Left ventricle myocardium superior (tissue), 1 donor: ENCODE measurements at regions not wholly inside any gene's neighbourhood (a gene's known extent, or its start where the extent isn't known, plus 50 kb on each side); places are given as distances from the start of the nearest gene placed in this dataset.
"Not testable (repeated sequence)": the region's sequence is repeated elsewhere in the genome, so short reads cannot be mapped to it uniquely, and the experiment has no call there.

Source experiments
- ATAC-seq: fragments of 200-7000 bp; cut with Tn5 transposase; one replicate; pipeline ENCODE4 v1.9.1; 2020; ENCODE audit warnings: mild to moderate bottlenecking, moderate library complexity
- DNase-seq: peaks from one replicate; pipeline ENCODE4 v3.0.0-alpha.2; 2020
- intact Hi-C: fragments of 100-400 bp; cut with micrococcal nuclease; formaldehyde crosslinking; loops from one replicate; pipeline ENCODE4 v1.11.0; 2022
- donor health status: DM: no; HTN: yes; CAD: no; lungs with severe emphysema.

DNA sequence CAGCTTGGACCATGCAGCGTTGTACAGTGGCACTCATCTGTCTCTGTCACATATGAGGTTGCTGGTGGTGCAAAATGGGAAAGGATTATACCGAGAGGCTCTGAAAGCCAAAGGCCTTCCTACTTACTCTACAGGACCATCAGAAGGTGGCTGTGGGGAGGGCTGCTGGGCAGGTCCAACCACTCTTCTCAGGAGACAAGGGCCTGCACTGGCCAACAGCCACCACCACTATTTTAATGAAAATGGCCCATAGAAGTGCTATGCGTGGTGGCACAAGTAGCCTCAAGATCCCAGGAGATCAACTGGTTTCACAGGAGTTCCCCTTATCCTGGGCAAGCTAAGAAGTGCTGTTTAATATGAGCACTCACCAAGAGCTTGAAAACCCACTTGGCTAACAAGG is 52.3 kb downstream of the MRPL57 start:
- intact Hi-C loops, result no loop called here
- DNase-seq (no peak), ATAC-seq (no peak)

DNA sequence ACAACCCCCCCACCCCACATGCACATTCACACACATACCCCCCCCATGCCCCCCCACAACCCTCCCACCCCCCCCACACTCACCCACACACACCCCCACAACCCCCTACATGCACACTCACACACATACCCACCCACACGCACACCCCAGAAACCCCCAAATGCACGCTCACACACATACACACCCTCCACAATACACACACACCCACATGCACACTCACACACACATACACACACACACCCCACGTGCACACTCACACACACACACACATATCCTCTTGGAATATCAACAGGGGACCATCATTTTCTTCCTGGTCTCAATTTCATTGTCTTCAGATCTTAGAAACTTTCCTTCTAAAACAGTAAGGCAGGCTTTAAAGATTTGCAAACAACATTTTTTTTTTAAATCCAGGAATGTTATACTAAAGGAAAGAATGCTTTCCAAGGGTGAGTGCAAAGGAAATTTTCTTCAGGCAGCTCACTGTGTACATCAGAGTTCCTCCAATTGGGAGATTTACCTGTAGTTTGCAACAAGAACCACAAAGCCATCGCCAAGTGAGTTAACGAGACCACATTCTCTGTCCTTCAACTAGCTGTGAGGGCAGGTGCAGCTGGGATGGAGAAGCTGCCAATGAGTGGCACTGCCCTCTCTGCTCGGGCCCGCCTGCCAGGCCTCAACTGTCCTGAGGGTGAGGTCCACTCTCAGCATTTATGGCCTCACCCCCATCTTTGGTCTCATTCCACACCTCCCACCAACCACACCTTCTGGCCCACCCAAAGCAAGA is 53.0 kb downstream of the MRPL57 start:
- DNase-seq (no peak), ATAC-seq (no peak)
- intact Hi-C loops, result no loop called here

GRCh38 chr13:21230516-21230915 is 54.1 kb downstream of the MRPL57 start:
- DNase-seq, result no peak
- intact Hi-C loops, result no loop called here
- ATAC-seq, result no peak

DNA sequence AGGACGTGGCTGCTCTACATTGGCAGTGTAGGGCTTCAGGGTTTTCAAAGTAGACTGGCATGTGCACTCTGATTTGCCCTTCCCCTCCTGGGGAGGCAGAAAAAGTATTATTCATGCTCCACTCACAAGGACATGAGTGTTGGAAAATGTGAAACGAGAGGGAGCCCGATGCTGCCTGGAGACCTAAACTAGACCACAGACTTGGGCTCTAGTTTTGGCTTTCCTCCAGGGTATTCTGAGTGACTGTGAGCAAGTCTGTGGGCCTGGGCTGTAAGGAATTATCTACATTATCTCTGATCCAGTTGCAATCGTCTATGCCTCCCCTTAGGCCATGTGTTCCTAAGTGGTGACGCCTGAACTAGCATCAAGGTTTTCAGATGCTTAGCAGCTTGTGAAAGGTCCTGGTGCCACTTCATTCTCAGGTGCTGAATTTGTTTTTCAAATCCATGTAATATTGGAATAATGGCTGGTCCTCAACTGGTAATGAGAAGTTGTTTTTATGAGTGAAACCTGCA is 55.0 kb downstream of the MRPL57 start:
- intact Hi-C loops, result no loop called here
- no peak for DNase-seq
- no peak for ATAC-seq

- DNase-seq (peak; percentile 35), ATAC-seq (peak; percentile 79)
- intact Hi-C loops, result no loop called here
Observed at GRCh38 chr13:21232196-21232595, 55.7 kb downstream of the MRPL57 start.

- intact Hi-C loops, result no loop called here
- ATAC-seq, result peak; percentile 59
Observed at GRCh38 chr13:21232599-21232998, 56.1 kb downstream of the MRPL57 start.

GRCh38 chr13:21233086-21233485 is 56.6 kb downstream of the MRPL57 start:
- intact Hi-C loops, result no loop called here
- DNase-seq, result no peak
- no peak for ATAC-seq

More at GRCh38 chr13:21232599-21232998, 56.1 kb downstream of the MRPL57 start:
- DNase-seq, result no peak

- ATAC-seq (peak; percentile 71), DNase-seq (no peak)
- intact Hi-C loops, result no loop called here
Observed at GRCh38 chr13:21234526-21234925, 58.1 kb downstream of the MRPL57 start.

GRCh38 chr13:21235174-21235573 is 58.7 kb downstream of the MRPL57 start:
- ATAC-seq (no peak), DNase-seq (no peak)
- intact Hi-C loops, result no loop called here

- ATAC-seq, result peak; percentile 16
- no peak for DNase-seq
- intact Hi-C loops, result no loop called here
Observed at GRCh38 chr13:21237081-21237480, 60.6 kb downstream of the MRPL57 start.

DNA sequence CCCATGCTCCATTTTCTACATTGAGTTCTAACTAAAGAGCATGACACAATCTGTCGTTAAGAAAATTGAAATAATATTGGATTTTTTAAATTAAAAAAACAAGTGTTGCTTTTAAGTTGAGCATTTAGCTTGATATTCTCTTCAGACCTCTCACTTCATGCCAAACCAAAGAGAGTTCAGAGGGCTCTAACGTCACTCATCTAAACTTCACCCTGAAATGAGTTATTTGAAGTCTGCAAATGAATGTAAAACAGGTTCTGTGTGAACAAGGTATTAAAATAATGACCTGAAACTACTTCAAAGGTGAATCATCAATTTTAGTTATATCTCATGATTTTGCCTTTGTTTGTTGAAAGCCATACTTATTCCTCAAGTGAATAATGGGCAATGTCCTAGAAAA is 61.8 kb downstream of the MRPL57 start:
- no peak for ATAC-seq

DNA sequence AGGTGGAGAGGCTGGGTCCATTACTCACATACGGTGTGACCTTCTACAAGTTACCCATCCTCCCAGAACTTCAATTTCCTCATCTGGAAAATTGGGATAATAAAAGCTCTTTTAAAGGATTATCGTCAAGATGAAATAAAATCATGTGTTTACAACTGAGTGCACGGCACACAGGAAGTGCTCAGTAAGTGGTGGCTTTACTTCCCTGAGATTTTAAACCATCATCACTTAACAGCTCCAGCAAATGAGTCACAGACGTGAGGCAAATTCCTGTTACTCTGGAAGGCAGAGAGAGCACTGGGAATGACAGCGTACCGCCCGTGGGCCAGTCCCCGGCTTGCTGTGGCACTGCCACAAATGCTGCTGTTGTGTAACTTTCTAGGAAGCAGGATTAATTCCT is 64.1 kb downstream of the MRPL57 start:
- DNase-seq (no peak), ATAC-seq (peak; percentile 18)
- intact Hi-C loops, result no loop called here

More for the DNA sequence above, 61.8 kb downstream of the MRPL57 start:
- no peak for DNase-seq
- intact Hi-C loops, result no loop called here

DNA sequence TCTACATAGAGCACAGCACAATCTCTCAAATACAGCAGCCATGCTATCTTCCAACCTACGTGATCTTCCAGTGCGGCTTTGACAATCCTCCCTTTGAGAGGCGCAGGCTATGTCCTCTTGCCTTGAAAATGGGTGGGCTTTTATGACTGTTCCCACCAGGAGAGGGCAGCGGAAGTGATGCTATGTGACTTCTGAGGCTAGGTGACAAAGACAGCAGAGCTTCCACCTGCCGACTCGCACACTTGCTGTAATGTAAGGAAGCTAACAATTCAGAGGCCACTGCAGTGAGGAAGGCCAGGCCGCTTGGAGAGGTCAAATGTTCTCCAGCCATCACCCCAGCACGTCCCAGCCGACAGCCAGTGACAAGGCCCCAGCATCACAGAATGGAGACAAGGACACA is 65.8 kb downstream of the MRPL57 start:
- no peak for ATAC-seq
- DNase-seq, result no peak
- intact Hi-C loops, result no loop called here

DNA sequence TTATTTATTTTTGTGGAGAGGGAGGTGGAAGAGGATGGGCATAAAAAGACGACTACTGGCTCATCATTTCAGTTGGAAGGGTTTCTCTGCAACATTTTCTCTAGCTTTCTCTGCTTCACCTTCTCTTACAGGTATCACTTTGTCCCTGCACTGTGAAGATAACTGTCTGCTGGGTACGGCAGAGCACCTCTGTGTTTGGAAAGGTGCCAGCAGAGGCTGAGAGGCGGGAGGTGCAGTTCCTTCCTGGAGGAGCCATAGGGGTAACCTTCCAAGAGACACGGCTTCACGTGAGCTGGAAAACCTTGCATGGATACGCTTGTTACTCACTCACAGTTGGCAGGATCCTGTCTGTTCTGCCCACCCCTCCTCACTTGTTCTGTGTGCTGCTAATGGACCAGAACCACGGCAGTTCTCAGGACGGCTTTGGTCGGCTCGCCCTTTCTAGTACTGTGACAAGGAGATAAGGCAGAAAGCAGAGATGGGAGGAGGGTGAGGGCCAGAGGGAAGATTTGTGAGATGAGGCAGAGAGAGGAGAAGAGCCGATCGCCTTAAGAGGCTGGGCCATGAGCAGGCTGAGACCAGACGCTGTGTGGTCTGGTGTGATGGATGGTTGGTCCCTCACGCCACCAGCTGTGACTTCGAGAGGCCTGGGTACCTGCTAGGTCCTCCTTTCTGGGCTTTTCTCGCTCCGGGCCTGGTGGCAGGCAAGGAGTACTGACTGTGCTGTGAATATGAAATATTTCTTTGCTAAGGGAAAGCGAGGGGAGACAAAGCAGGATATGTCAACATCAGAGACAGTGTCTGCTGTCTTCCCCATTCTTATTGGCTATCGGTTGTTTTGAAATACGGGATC is 66.8 kb downstream of the MRPL57 start:
- DNase-seq (no peak), ATAC-seq (peak; percentile 22)
- intact Hi-C loops, result no loop called here

GRCh38 chr13:21243898-21244184 is 67.4 kb downstream of the MRPL57 start:
- ATAC-seq, result peak; percentile 77
- DNase-seq, intact Hi-C loops: not testable (repeated sequence)

GRCh38 chr13:21246761-21247452 is 70.4 kb downstream of the MRPL57 start:
- intact Hi-C loops, result no loop called here
- no peak for DNase-seq
- ATAC-seq, result no peak

DNA sequence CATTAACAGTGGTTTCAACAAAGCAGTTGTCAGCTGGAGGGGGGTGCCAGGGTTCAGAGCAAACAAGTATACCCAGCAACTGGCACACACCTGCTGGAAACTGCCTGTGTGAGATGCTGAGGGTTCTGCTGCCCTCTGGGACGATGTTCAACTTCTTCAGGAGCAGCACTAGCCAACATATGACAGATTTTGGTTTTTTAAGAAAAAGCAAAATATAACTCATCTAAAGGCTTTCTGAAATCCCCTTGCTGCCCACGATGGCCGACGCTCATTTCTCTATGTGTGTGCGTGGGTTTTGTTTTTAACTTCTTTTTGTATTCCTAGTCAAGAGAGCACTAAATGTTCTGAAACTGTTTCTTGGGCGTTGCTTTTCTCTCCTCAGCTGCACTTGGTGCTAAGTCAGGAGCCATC is 79.9 kb downstream of the MRPL57 start:
- DNase-seq (no peak), ATAC-seq (no peak)
- intact Hi-C loops, result no loop called here

GRCh38 chr13:21256891-21257290 is 80.4 kb downstream of the MRPL57 start:
- ATAC-seq (no peak), DNase-seq (no peak)
- intact Hi-C loops, result no loop called here

- DNase-seq (no peak), ATAC-seq (no peak)
- intact Hi-C loops, result no loop called here
Observed at GRCh38 chr13:21259571-21260455, 83.4 kb downstream of the MRPL57 start.
